A549 (cell line): ENCODE measurements at regions not wholly inside any gene's neighbourhood (a gene's known extent, or its start where the extent isn't known, plus 50 kb on each side); places are given as distances from the start of the nearest gene placed in this dataset.

Source experiments
- ATAC-seq, 2 experiments: fragments of 200-7000 bp in 1 of 2; fragments of >200 bp in 1 of 2; cut with Nextera tagmentation in 1 of 2; cut with Tn5 transposase in 1 of 2; 3 replicates each; pipeline versions ENCODE4 v1.8.0 to v1.9.1; 2018 to 2020; ENCODE audit warnings: mild to moderate bottlenecking in 1 of 2, moderate library complexity in 1 of 2
- CTCF ChIA-PET: fragments of 300-600 bp; sonication (Branson Sonifier 250); formaldehyde crosslinking; extraction: SDS; loops from one replicate; lab custom pipeline; 2021; ENCODE audit warnings: antibody characterized with exemption, inconsistent platforms; lab: Yijun Ruan, JAX
- POLR2A ChIA-PET: fragments of 350-600 bp; formaldehyde crosslinking; extraction: SDS; loops from one replicate; lab custom pipeline; 2021; ENCODE audit warnings: antibody characterized with exemption, inconsistent platforms; lab: Yijun Ruan, JAX
- DNase-seq, 2 experiments: peaks; one replicate each; pipeline versions ENCODE4 v3.0.0 to v3.0.0-alpha.2; 2011 to 2016; ENCODE audit warnings: low read depth in 1 of 2, low spot score in 1 of 2
- FAIRE-seq: peaks from 2 replicates; lab custom pipeline; 2011; peaks lifted over from hg19 to GRCh38; lab: Jason Lieb, UNC
- H3K27ac ChIP-seq, 2 experiments: fragments of >200 bp; sonication (Bioruptor Twin); formaldehyde crosslinking; 3 replicates each; pipeline ENCODE4 v1.5.1; 2016 to 2017
- H3K4me1 ChIP-seq: fragments of >200 bp; sonication (Bioruptor Twin); formaldehyde crosslinking; 3 replicates; pipeline ENCODE4 v1.6.1; 2016
- H3K4me2 ChIP-seq: fragments of >200 bp; sonication (Bioruptor Twin); formaldehyde crosslinking; 3 replicates; pipeline ENCODE4 v1.6.1; 2016
- H3K4me3 ChIP-seq: fragments of >200 bp; sonication (Bioruptor Twin); formaldehyde crosslinking; 3 replicates; pipeline ENCODE4 v1.5.1; 2016
- H3K9me3 ChIP-seq: fragments of >200 bp; sonication (Bioruptor Twin); formaldehyde crosslinking; 3 replicates; pipeline ENCODE4 v1.6.1; 2016
- CHD2 ChIP-seq: fragments of 150-350 bp; IDR thresholded peaks from 2 replicates; pipeline ENCODE4 v1.6.1; 2014; ENCODE audit warnings: low read length; ENCODE audit not compliant: partially characterized antibody
- CHD4 ChIP-seq: fragments of 200-600 bp; sonication (generic); IDR thresholded peaks from 2 replicates; pipeline ENCODE4 v1.6.1; 2016; ENCODE audit warnings: antibody characterized with exemption, mild to moderate bottlenecking, borderline replicate concordance
- EHMT2 ChIP-seq: fragments of 200-600 bp; sonication (generic); IDR thresholded peaks from 2 replicates; pipeline ENCODE4 v1.6.1; 2016; ENCODE audit warnings: antibody characterized with exemption, low read depth, mild to moderate bottlenecking, moderate library complexity
- ESRRA ChIP-seq: fragments of 150-350 bp; IDR thresholded peaks from 2 replicates; pipeline ENCODE4 v1.6.1; 2014; ENCODE audit warnings: mild to moderate bottlenecking, low read length, borderline replicate concordance
- FOXS1 ChIP-seq: fragments of 250-450 bp; sonication (Bioruptor Pico); IDR thresholded peaks from 2 replicates; pipeline ENCODE4 v1.5.0; 2020; ENCODE audit warnings: mild to moderate bottlenecking, moderate library complexity
- GATA3 ChIP-seq: IDR thresholded peaks from 2 replicates; pipeline ENCODE4 v1.6.1; 2012; ENCODE audit warnings: borderline replicate concordance
- HEYL ChIP-seq: fragments of 250-450 bp; sonication (Bioruptor Pico); IDR thresholded peaks from 2 replicates; pipeline ENCODE4 v1.8.0; 2021; ENCODE audit warnings: mild to moderate bottlenecking, moderate library complexity
- HOXB13 ChIP-seq: fragments of 250-450 bp; sonication (Bioruptor Pico); IDR thresholded peaks from 2 replicates; pipeline ENCODE4 v1.5.0; 2020; ENCODE audit warnings: low read depth, mild to moderate bottlenecking, moderate library complexity
- HOXB5 ChIP-seq: fragments of 250-450 bp; sonication (Bioruptor Pico); IDR thresholded peaks from 2 replicates; pipeline ENCODE4 v1.5.0; 2020; ENCODE audit warnings: mild to moderate bottlenecking, moderate library complexity
- JUN ChIP-seq, 2 experiments: fragments of >200 bp; sonication (Bioruptor Twin); formaldehyde crosslinking; IDR thresholded peaks; 2 replicates in 1 of 2; 3 replicates in 1 of 2; pipeline ENCODE4 v1.6.1; 2016 to 2017
- MAFK ChIP-seq: fragments of 450-650 bp; IDR thresholded peaks from 2 replicates; pipeline ENCODE4 v1.6.1; 2014; ENCODE audit not compliant: partially characterized antibody
- MYC ChIP-seq: IDR thresholded peaks from 2 replicates; pipeline ENCODE4 v1.6.1; 2012; ENCODE audit warnings: mild to moderate bottlenecking, inconsistent platforms, low read length, improper control_type of control experiment, borderline replicate concordance
- NPAS2 ChIP-seq: fragments of 250-450 bp; sonication (Bioruptor Pico); IDR thresholded peaks from 2 replicates; pipeline ENCODE4 v1.8.0; 2022; ENCODE audit warnings: mild to moderate bottlenecking, moderate library complexity, borderline replicate concordance
- PHF8 ChIP-seq: fragments of 200-600 bp; sonication (generic); IDR thresholded peaks from 2 replicates; pipeline ENCODE4 v1.6.1; 2016; ENCODE audit warnings: low read depth, mild to moderate bottlenecking, antibody characterized with exemption, moderate library complexity, borderline replicate concordance
- POLR2A ChIP-seq: IDR thresholded peaks from 2 replicates; pipeline ENCODE4 v1.6.1; 2012; ENCODE audit warnings: mild to moderate bottlenecking, low read length
- RAD21 ChIP-seq, 2 experiments: fragments of >200 bp in 1 of 2; sonication (Bioruptor Twin) in 1 of 2; formaldehyde crosslinking in 1 of 2; IDR thresholded peaks in 1 of 2; conservative IDR thresholded peaks in 1 of 2; 2 replicates in 1 of 2; 3 replicates in 1 of 2; pipeline ENCODE4 v1.6.1; 2012 to 2018; ENCODE audit warnings: inconsistent platforms in 1 of 2
- RARB ChIP-seq: fragments of 250-450 bp; sonication (Bioruptor Pico); IDR thresholded peaks from 2 replicates; pipeline ENCODE4 v1.8.0; 2021; ENCODE audit warnings: mild to moderate bottlenecking, moderate library complexity
- SMC3 ChIP-seq: fragments of >200 bp; sonication (Bioruptor Twin); formaldehyde crosslinking; IDR thresholded peaks from 3 replicates; pipeline ENCODE4 v1.6.1; 2018; ENCODE audit warnings: inconsistent platforms
- TP53 ChIP-seq: fragments of 250-450 bp; sonication (Bioruptor Pico); IDR thresholded peaks from 2 replicates; pipeline ENCODE4 v1.5.0; 2021; ENCODE audit warnings: mild to moderate bottlenecking, moderate library complexity
- ZNF302 ChIP-seq: fragments of 250-450 bp; sonication (Bioruptor Pico); IDR thresholded peaks from 2 replicates; pipeline ENCODE4 v1.9.0; 2021; ENCODE audit warnings: inconsistent platforms, mild to moderate bottlenecking, moderate library complexity
- WGBS: methylation state at CpG from one replicate; pipeline ENCODE4 v1.1.6; 2017; ENCODE audit errors: missing lambda C conversion rate; 5-methylcytosine and 5-hydroxymethylcytosine counted together
- TF ChIP-seq, protein P1 (sequence below): fragments of >200 bp; sonication (Bioruptor Twin); formaldehyde crosslinking; IDR thresholded peaks from 3 replicates; pipeline ENCODE4 v1.6.1; 2016
- TF ChIP-seq, protein P2 (sequence below): fragments of 450-650 bp; IDR thresholded peaks from 2 replicates; pipeline ENCODE4 v1.6.1; 2014; ENCODE audit warnings: antibody characterized with exemption
- TF ChIP-seq, protein P3 (sequence below): fragments of 150-350 bp; IDR thresholded peaks from 2 replicates; pipeline ENCODE4 v1.6.1; 2014; ENCODE audit warnings: low read depth, mild to moderate bottlenecking, low read length
- TF ChIP-seq, protein P4 (sequence below): IDR thresholded peaks from 2 replicates; pipeline ENCODE4 v1.6.1; 2012

DNA sequence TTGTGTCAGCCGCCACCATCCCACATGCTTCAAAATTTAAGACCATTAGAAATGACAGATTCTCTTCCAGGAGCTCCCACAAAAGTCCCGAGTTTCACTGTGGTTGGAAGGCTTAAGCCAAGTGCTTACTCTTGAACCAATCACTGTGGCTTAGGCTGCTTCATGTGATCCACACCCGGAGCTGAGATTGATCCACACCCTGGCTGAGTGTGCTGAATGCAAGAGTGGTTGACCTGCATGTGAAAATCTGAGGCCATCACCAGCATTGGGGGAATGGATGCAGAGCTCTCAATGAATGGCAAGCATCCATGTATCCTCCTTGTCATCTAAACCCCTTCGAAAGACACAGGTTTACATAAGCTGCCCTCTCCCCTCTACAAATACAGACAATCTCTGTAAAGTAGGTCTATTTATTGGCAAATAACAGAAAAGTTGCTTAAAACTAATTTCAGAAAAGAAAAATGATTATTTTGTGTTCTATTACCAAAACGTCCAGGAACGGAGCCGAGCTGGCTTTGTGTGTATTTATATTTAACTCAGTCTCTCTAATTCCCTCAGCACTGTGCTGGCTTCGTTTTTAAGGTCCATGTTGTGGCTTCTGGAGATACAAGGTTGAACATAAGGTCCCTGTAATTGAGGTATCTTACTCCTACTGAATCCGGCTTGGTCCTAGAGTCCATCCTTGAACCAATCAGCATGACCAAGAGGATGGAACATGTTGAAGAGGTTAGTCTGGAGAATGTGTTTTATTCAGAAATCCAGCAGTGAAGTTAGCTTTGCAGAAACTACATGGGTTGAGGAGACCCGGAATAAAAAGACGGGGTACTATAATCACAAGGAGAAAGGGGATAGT, 332.4 kb downstream of the LIG4 start:
- ChIA-PET POLR2A (no interaction called here), CTCF (no interaction called here)
- no peak overlapping the region for H3K27ac ChIP-seq
- no peaks in the 10 kb centered on the region for H3K9me3 ChIP-seq
- 10% methylated on average over 11 of the region's 11 CpGs for WGBS
- DNase-seq = no peak
- TF ChIP-seq POLR2A (no peak), NPAS2 (CRISPR knock-in tag) (no peak), GATA3 (no peak), CHD2 (no peak), RARB (CRISPR knock-in tag) (no peak), ESRRA (no peak), ZNF302 (CRISPR knock-in tag) (no peak), TP53 (no peak), RAD21 (conservative IDR thresholded peaks at IDR 0.05 in 1 of 2, IDR thresholded peaks at IDR 0.05 in 1 of 2) (no peak)
- TF ChIP-seq, protein P1, sequence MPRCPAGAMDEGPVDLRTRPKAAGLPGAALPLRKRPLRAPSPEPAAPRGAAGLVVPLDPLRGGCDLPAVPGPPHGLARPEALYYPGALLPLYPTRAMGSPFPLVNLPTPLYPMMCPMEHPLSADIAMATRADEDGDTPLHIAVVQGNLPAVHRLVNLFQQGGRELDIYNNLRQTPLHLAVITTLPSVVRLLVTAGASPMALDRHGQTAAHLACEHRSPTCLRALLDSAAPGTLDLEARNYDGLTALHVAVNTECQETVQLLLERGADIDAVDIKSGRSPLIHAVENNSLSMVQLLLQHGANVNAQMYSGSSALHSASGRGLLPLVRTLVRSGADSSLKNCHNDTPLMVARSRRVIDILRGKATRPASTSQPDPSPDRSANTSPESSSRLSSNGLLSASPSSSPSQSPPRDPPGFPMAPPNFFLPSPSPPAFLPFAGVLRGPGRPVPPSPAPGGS = no peak
- no peak for FAIRE-seq
- ATAC-seq = no peak
- H3K4me1 ChIP-seq = no peaks in the 10 kb centered on the region
- no peak overlapping the region for H3K4me3 ChIP-seq
- no peak overlapping the region for H3K4me2 ChIP-seq

DNA sequence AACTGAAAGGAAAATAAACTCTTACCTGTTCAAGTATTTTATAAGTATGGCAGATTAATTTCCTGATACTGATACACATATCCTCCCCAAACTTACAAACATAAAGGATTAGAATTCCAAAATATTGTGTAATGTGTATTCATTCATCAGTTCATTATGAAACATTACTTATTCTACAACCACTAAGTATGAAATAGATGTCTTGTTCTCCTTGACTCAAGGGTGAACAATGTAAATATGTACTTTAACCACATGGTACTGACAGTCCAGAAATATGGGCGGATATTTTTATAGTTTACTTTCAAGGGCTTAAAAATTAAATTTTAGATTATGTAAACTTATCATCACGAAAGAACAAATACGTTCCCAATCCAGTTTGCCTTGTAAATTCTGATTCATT, 334.0 kb downstream of the LIG4 start:
- FAIRE-seq = no peak
- ChIA-PET CTCF (no interaction called here), POLR2A (no interaction called here)
- TF ChIP-seq SMC3 (no peak), RAD21 (conservative IDR thresholded peaks at IDR 0.05 in 1 of 2, IDR thresholded peaks at IDR 0.05 in 1 of 2) (no peak)
- Histone ChIP-seq H3K4me3 (no peak overlapping the region), H3K9me3 (no peaks in the 10 kb centered on the region), H3K27ac (no peak overlapping the region), H3K4me2 (no peak overlapping the region), H3K4me1 (no peaks in the 10 kb centered on the region)
- no peak for DNase-seq
- no peak for ATAC-seq
- 2% methylated on average over 3 of the region's 3 CpGs for WGBS

DNA sequence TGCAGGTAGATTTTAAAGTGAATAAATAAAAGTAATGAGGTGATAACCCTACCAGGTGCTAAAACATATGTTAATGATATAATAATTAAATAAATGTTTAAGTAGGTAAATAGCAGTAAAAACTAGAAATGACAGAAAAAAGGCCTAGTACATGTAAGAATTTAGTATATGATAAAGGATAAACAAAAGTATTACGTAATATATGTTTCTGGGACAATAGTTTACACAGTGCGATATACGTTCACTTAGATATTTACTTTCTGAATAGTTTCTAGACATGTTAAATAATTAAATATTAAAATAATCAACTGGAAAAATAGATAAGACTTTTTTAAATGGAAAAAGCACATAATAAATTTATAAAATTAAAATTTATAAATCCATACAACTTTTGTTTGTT, 340.9 kb downstream of the LIG4 start:
- WGBS = 55% methylated on average over 3 of the region's 3 CpGs
- ChIA-PET POLR2A (no interaction called here), CTCF (no interaction called here)
- Histone ChIP-seq H3K27ac (no peak overlapping the region), H3K9me3 (no peaks in the 10 kb centered on the region), H3K4me1 (no peaks in the 10 kb centered on the region), H3K4me2 (no peak overlapping the region), H3K4me3 (no peak overlapping the region)
- FAIRE-seq (no peak), ATAC-seq (no peak), DNase-seq (no peak)
- TF ChIP-seq MYC (no peak), HOXB5 (CRISPR knock-in tag) (no peak), ZNF302 (CRISPR knock-in tag) (no peak), MAFK (no peak), FOXS1 (CRISPR knock-in tag) (no peak), JUN (IDR thresholded peaks at IDR 0.05) (no peak), EHMT2 (no peak), POLR2A (no peak), HOXB13 (CRISPR knock-in tag) (no peak), CHD4 (no peak), PHF8 (no peak), RAD21 (conservative IDR thresholded peaks at IDR 0.05 in 1 of 2, IDR thresholded peaks at IDR 0.05 in 1 of 2) (no peak), RARB (CRISPR knock-in tag) (no peak), HEYL (CRISPR knock-in tag) (no peak)
- TF ChIP-seq, protein P1 = no peak
- TF ChIP-seq, protein P2, sequence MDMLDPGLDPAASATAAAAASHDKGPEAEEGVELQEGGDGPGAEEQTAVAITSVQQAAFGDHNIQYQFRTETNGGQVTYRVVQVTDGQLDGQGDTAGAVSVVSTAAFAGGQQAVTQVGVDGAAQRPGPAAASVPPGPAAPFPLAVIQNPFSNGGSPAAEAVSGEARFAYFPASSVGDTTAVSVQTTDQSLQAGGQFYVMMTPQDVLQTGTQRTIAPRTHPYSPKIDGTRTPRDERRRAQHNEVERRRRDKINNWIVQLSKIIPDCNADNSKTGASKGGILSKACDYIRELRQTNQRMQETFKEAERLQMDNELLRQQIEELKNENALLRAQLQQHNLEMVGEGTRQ = no peak
- TF ChIP-seq, protein P3, sequence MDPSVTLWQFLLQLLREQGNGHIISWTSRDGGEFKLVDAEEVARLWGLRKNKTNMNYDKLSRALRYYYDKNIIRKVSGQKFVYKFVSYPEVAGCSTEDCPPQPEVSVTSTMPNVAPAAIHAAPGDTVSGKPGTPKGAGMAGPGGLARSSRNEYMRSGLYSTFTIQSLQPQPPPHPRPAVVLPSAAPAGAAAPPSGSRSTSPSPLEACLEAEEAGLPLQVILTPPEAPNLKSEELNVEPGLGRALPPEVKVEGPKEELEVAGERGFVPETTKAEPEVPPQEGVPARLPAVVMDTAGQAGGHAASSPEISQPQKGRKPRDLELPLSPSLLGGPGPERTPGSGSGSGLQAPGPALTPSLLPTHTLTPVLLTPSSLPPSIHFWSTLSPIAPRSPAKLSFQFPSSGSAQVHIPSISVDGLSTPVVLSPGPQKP = no peak
- TF ChIP-seq, protein P4, sequence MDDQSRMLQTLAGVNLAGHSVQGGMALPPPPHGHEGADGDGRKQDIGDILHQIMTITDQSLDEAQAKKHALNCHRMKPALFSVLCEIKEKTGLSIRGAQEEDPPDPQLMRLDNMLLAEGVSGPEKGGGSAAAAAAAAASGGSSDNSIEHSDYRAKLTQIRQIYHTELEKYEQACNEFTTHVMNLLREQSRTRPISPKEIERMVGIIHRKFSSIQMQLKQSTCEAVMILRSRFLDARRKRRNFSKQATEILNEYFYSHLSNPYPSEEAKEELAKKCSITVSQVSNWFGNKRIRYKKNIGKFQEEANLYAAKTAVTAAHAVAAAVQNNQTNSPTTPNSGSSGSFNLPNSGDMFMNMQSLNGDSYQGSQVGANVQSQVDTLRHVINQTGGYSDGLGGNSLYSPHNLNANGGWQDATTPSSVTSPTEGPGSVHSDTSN = no peak
